Esophagus (tissue), 2 donors: ENCODE measurements at regions not wholly inside any gene's neighbourhood (a gene's known extent, or its start where the extent isn't known, plus 50 kb on each side); places are given as distances from the start of the nearest gene placed in this dataset.

Experiments used
- H3K27ac ChIP-seq, 2 donors: one replicate each; pipeline ENCODE4 v1.5.1; 2013; ENCODE audit warnings: low read depth in 2 of 2, mild to moderate bottlenecking in 2 of 2, inconsistent platforms in 1 of 2, low read length in 1 of 2, moderate library complexity in 1 of 2
- H3K27me3 ChIP-seq, 2 donors: one replicate each; pipeline ENCODE4 v1.6.1; 2013; ENCODE audit warnings: low read length in 2 of 2, control low read depth in 1 of 2, mild to moderate bottlenecking in 1 of 2; ENCODE audit not compliant: insufficient read depth in 2 of 2, control insufficient read depth in 1 of 2
- H3K36me3 ChIP-seq, 2 donors: one replicate each; pipeline ENCODE4 v1.6.1; 2013; ENCODE audit warnings: low read length in 1 of 2; ENCODE audit not compliant: control insufficient read depth in 2 of 2, insufficient read depth in 2 of 2
- H3K4me1 ChIP-seq, 2 donors: one replicate each; pipeline ENCODE4 v1.6.1; 2013; ENCODE audit warnings: low read length in 1 of 2; ENCODE audit not compliant: control insufficient read depth in 2 of 2, insufficient read depth in 2 of 2
- H3K4me3 ChIP-seq, 2 donors: one replicate each; pipeline ENCODE4 v1.5.1; 2013; ENCODE audit warnings: low read length in 2 of 2, mild to moderate bottlenecking in 2 of 2, low read depth in 1 of 2, moderate library complexity in 1 of 2
- H3K9me3 ChIP-seq, 2 donors: one replicate each; pipeline ENCODE4 v1.6.1; 2013; ENCODE audit warnings: mild to moderate bottlenecking in 2 of 2, low read depth in 1 of 2, low read length in 1 of 2, moderate library complexity in 1 of 2; ENCODE audit not compliant: control insufficient read depth in 2 of 2, insufficient read depth in 1 of 2
- WGBS, 2 donors: extraction: QIAGEN DNeasy Blood & Tissue Kit; methylation state at CpG; one replicate each; pipeline ENCODE4 v1.1.7; 2013; 5-methylcytosine and 5-hydroxymethylcytosine counted together
- donor health status: healthy with polysubstance abuse.
- donor health status: Bipolar disorder and iron deficiency.

DNA sequence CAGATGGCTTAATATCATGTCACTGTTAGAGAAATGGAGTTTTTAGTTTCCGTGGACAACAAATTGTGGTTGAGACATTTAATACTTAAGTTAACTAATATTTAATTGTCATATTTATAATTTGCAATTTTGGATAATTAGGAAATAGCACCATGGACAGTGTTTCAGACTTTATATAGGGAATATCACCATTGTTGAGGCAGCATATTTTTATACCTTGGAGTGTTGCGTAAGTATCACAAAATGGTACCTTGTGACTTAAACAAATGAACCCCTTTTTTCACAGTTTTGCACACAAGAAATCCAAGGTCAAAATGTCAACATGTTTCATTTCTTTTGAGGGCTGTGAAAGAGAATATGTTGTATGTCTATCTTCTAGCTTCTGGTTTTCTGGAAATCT is 539.9 kb downstream of the TECRL start:
- Histone ChIP-seq H3K27me3 (no peaks in the 10 kb centered on the region), H3K36me3 (no peaks in the 10 kb centered on the region), H3K4me3 (no peak overlapping the region), H3K9me3 (no peaks in the 10 kb centered on the region), H3K4me1 (no peaks in the 10 kb centered on the region), H3K27ac (no peak overlapping the region)
- 93 to 94% methylated on average over 2 of the region's 2 CpGs for WGBS, 2 donors

DNA sequence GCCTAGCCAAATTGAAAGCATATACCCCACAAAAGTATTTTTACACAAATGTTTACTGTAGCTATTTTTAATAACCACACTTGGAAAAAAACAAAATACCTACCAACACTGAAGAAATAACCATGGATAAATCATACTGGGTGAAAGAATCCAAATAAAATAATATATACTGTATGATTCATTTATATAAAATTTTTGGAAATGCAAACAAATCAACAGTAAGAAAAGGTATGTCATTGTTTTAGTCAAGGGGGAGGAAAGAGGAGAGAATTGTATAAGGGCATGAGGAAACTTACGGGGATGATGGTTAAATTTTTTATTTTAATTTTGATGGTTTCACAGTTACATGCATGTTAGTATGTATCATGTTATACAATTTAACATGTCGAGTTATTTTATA is 557.8 kb downstream of the TECRL start:
- 87% methylated on average over 2 of the region's 2 CpGs for WGBS, 2 donors
- H3K4me3 ChIP-seq, result no peak overlapping the region

DNA sequence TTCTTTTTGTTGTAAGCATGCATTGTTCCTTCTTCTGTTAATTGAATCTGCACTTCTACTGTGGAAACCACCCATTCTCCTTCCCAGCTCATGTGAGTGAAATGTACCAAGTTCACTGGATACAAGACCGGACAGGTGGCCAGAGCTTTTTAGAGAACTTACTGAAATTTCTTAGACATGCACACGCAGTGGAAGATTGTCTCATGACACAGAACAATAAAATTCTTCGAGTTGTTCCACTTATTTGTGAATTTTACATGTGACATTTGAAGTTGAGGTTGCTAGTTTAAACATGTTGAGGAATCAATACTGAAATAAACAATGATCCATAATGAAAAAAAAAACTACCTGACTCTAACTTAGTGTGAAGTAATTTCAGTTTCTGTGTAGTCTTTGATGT is 568.0 kb downstream of the TECRL start:
- Histone ChIP-seq H3K27me3 (no peaks in the 10 kb centered on the region), H3K27ac (no peak overlapping the region), H3K4me1 (no peaks in the 10 kb centered on the region), H3K36me3 (no peaks in the 10 kb centered on the region), H3K9me3 (no peaks in the 10 kb centered on the region), H3K4me3 (no peak overlapping the region)
- 67% methylated on average over 3 of the region's 3 CpGs; no CpG with 5 or more reads in 1 of the 2 donors for WGBS, 2 donors

More for the DNA sequence above, 557.8 kb downstream of the TECRL start:
- no peaks in the 10 kb centered on the region for H3K4me1 ChIP-seq
- no peaks in the 10 kb centered on the region for H3K9me3 ChIP-seq
- no peak overlapping the region for H3K27ac ChIP-seq
- no peaks in the 10 kb centered on the region for H3K36me3 ChIP-seq
- no peaks in the 10 kb centered on the region for H3K27me3 ChIP-seq

DNA sequence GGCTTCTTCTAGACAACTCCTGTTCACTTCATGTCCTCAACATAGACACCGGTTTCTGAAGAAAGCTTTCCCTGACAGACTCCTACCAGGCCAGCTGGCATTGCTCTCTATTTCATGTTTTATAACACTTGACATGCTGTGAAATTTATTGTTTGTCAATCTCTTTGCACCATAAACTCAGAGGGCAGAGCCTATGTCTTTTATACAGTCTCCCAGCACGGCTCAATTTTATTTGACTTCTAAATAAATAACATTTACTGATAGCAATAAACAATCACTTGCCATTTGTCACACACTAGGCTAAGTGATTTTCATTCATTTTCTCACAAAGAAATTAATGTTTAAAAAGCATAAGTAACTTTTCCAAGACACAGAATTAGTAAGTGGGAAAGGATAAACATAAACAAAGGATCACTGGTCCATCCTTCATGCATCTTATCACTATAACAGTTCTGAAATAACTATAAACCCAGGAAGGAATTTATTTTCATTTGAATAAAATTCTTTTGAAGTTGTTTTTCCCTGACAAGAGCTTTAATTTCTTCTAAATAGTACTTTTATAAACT is 577.6 kb downstream of the TECRL start:
- Histone ChIP-seq H3K27ac (no peak overlapping the region), H3K27me3 (no peaks in the 10 kb centered on the region), H3K36me3 (no peaks in the 10 kb centered on the region), H3K4me3 (no peak overlapping the region), H3K4me1 (no peaks in the 10 kb centered on the region), H3K9me3 (no peaks in the 10 kb centered on the region)
- 64% methylated on average over 2 of the region's 2 CpGs; no CpG with 5 or more reads in 1 of the 2 donors for WGBS, 2 donors

DNA sequence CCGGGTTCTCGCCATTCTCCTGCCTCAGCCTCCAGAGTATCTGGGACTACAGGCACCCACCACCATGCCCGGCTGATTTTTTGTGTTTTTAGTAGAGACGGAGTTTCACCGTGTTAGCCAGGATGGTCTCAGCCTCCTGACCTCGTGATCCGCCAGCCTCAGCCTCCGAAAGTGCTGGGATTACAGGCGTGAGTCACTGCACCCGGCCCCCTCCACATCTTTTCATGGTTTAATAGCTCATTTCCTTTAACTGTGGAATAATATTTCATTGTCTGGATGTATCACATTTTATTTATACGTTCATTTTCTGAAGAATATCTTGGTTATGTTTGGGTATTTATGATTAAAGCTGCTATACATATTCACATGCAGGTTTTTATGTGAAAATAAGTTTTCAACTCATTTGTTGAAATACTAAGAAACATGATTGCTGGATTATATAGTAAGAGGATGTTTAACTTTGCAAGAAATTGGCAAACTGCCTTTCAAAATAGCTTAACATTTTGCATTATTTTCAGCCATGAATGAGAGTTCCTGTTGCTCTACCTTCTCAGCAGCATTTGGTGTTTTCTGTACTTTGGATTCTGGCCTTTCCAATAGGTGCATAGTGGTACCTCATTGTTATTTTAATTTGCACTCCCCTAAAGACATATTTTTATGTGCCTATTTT is 591.9 kb downstream of the TECRL start:
- Histone ChIP-seq H3K4me1 (no peaks in the 10 kb centered on the region), H3K27ac (no peak overlapping the region), H3K4me3 (no peak overlapping the region), H3K36me3 (no peaks in the 10 kb centered on the region), H3K9me3 (peaks cover 0 to 4% of the 10 kb centered on the region in 2 donors), H3K27me3 (no peaks in the 10 kb centered on the region)
- 75 to 79% methylated on average over 11 of the region's 11 CpGs for WGBS, 2 donors

DNA sequence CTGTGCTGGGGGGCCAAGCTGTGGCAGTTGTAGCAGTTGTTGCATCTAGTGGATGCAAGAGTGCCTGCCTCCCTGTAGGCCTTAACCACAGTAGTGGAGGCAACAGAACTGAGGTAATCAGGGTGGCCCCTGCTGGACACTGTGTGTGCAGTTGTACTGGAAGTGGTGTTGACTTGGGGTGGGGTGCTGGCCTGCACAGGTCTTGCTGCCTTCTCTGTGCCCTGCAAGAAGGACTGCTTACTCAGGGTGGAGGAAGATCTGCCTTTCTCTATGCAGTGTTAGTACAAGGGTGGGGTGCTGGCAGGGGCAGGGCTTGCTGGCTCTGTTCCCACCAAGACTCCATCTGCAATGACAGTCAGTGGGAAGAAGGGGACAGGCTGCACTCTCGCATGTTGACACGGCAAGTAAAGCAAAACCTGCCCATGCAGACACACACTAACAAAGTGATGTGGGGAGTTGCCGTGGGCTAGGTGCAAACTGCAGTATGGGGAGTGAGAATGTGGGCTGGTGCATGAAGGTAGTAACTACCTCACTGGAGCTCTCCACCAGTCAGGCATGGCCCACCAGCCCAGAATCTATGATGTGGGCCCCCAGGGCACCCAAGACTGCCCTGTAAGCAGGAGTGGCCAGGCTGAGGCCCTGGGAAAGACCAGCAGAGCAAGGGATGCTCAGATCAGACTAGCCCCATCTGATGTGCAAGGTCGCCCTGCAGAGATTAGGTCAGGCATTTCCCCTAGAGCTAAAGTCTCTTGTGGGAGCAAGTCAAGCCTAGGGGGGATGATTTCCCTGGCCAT is 594.9 kb downstream of the TECRL start:
- no peak overlapping the region for H3K4me3 ChIP-seq
- H3K27me3 ChIP-seq, result no peaks in the 10 kb centered on the region
- no peak overlapping the region for H3K27ac ChIP-seq
- H3K36me3 ChIP-seq, result no peaks in the 10 kb centered on the region
- peaks cover 0 to 4% of the 10 kb centered on the region in 2 donors for H3K9me3 ChIP-seq
- WGBS, 2 donors, result 94 to 95% methylated on average over 4 of the region's 4 CpGs
- H3K4me1 ChIP-seq, result no peaks in the 10 kb centered on the region

DNA sequence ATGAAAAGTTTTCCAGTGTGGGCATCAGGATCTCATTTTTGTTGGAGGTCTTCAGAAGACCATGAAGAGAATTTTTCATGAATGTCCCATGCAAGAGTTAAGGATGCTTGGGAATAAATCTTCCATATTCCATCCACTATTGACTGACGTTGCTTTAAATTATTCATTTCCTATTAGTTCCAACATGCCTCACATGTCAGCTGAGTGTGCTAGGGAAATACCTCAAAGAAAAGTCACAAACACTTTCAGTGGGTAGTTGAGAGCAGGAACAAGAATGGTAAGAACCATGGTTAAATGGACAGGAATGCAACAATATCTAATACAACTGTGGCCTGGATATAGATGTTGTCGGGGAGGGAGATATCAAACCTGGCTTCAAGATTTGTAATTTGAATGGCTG is 610.1 kb downstream of the TECRL start:
- WGBS, 2 donors, result 54 to 78% methylated on average over 2 of the region's 2 CpGs
- Histone ChIP-seq H3K27ac (no peak overlapping the region), H3K4me1 (no peaks in the 10 kb centered on the region), H3K9me3 (no peaks in the 10 kb centered on the region), H3K27me3 (no peaks in the 10 kb centered on the region), H3K4me3 (no peak overlapping the region), H3K36me3 (no peaks in the 10 kb centered on the region)

DNA sequence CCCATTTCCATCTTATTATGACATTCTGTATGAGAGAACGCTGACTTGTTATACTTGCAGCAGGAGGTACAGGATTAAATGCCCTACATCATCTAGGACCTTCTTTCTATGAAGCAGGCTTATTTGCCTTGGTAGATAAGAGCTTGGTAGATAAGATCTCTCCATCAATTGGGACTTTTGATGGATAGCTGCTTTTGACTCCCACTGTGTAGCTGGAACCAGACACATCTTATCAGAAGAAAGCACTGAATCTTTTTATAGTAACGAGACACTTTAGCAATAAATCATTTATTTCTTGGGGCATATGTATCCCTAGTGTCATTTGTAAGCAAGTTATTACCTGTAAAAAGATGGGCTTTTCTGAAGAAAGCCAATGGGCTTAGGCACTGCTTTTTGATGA is 613.9 kb downstream of the TECRL start:
- Histone ChIP-seq H3K27me3 (no peaks in the 10 kb centered on the region), H3K4me3 (no peak overlapping the region), H3K4me1 (no peaks in the 10 kb centered on the region), H3K9me3 (no peaks in the 10 kb centered on the region), H3K27ac (no peak overlapping the region), H3K36me3 (no peaks in the 10 kb centered on the region)
- WGBS, 2 donors, result 27 to 28% methylated on average over 2 of the region's 2 CpGs

DNA sequence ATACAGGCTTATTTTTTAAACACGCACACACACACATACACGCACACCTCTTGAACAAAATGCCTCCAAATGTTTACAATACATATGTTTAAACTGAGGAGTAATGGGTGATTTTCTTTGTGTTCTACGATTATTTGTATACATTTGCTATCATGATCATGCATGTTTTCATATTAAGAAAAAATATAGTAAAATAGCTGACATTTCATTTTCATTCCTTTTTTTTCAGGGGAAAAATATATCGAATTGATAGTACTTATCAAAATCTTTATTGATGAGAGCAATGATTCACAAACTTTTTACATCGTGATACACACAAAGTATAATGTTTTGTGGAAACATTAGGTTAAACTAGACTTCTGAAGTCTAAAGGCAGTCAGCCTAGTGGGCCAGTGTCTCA is 618.9 kb downstream of the TECRL start:
- H3K9me3 ChIP-seq, result no peaks in the 10 kb centered on the region
- 70 to 73% methylated on average over 5 of the region's 5 CpGs for WGBS, 2 donors
- no peaks in the 10 kb centered on the region for H3K27me3 ChIP-seq
- H3K36me3 ChIP-seq, result no peaks in the 10 kb centered on the region
- H3K27ac ChIP-seq, result no peak overlapping the region
- H3K4me1 ChIP-seq, result no peaks in the 10 kb centered on the region
- H3K4me3 ChIP-seq, result no peak overlapping the region
